ENCODE measurements at regions not wholly inside any gene's neighbourhood (a gene's known extent, or its start where the extent isn't known, plus 50 kb on each side); places are given as distances from the start of the nearest gene placed in this dataset.

DNA sequence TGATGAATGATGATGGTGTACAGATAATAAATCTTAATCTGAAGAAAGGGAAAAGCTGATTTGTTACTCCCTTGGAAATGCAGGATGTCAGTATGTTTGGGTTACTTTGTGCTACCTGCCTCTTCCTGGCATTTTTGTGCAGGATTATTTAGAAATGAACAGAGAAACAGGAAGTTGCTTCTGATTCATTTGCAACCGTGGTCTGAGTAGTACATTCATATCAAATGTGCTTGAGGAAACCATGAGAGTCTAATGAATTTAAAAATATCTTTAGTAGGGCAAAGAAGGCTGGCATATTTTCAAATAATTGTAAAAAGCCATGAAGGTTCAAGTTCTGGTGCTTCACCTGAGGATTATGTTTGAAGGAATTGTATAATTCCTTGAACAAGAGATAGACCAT, 391.6 kb downstream of the TMEM161B start:
- H3K4me1 ChIP-seq (ENCODE audit: insufficient read depth, low read length, poor library complexity, severe bottlenecking), result no peaks in the 10 kb centered on the region
- no peaks in the 10 kb centered on the region for H3K36me3 ChIP-seq (ENCODE audit: insufficient read depth, low read length, poor library complexity, severe bottlenecking)
- TF ChIP-seq, protein P1, sequence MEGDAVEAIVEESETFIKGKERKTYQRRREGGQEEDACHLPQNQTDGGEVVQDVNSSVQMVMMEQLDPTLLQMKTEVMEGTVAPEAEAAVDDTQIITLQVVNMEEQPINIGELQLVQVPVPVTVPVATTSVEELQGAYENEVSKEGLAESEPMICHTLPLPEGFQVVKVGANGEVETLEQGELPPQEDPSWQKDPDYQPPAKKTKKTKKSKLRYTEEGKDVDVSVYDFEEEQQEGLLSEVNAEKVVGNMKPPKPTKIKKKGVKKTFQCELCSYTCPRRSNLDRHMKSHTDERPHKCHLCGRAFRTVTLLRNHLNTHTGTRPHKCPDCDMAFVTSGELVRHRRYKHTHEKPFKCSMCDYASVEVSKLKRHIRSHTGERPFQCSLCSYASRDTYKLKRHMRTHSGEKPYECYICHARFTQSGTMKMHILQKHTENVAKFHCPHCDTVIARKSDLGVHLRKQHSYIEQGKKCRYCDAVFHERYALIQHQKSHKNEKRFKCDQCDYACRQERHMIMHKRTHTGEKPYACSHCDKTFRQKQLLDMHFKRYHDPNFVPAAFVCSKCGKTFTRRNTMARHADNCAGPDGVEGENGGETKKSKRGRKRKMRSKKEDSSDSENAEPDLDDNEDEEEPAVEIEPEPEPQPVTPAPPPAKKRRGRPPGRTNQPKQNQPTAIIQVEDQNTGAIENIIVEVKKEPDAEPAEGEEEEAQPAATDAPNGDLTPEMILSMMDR (conservative IDR thresholded peaks at IDR 0.05; ENCODE audit: low read depth, low read length), result no peak
- no peak for TF ChIP-seq EZH2 (IDR thresholded peaks at IDR 0.05; ENCODE audit: borderline replicate concordance, low read depth, low read length, poor library complexity, severe bottlenecking)
- BruUV-seq (replicated peaks), result no TSS peak
- CTCF ChIA-PET, result no interaction called here
- H3K9me3 ChIP-seq (ENCODE audit: low read depth, low read length, poor library complexity, severe bottlenecking), result no peaks in the 10 kb centered on the region
- no peak overlapping the region for H3K27ac ChIP-seq (ENCODE audit: low read depth, low read length, poor library complexity, severe bottlenecking)
- POLR2A ChIA-PET (ENCODE audit: low non-redundant PET), result no interaction called here
- intact Hi-C loops (cut with micrococcal nuclease; ENCODE audit: unreplicated experiment), result no loop called here
- H3K4me3 ChIP-seq (ENCODE audit: low read depth, low read length, poor library complexity, severe bottlenecking), result no peak overlapping the region
- DNase-seq (ENCODE audit: low spot score), result no peak
- H3K27me3 ChIP-seq (replicated peaks; ENCODE audit: insufficient read depth, low read depth, low read length, poor library complexity), result no peaks in the 10 kb centered on the region

DNA sequence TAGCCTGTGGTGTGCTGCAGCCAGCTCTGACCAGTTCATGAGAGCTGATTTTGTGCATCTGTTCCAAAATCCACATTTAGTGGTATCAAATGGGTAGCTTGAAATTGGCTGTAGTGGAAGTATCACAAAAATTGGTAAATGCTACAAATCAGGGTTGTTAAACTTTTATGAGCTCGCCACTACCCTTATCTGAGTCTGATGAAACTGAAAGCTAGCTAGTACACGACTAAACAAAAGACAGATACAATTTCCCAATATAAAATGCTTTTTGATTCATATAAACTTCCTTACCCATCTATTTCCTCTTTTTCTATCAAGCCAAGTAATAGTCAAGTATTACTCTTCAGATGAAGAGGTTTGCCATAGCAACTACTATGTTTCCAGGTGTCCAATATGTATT, 392.0 kb downstream of the TMEM161B start:
- ChIA-PET CTCF (no interaction called here), POLR2A (ENCODE audit: low non-redundant PET) (no interaction called here)
- H3K4me1 ChIP-seq (ENCODE audit: insufficient read depth, low read length, poor library complexity, severe bottlenecking), result no peaks in the 10 kb centered on the region
- no peaks in the 10 kb centered on the region for H3K36me3 ChIP-seq (ENCODE audit: insufficient read depth, low read length, poor library complexity, severe bottlenecking)
- H3K9me3 ChIP-seq (ENCODE audit: low read depth, low read length, poor library complexity, severe bottlenecking), result no peaks in the 10 kb centered on the region
- intact Hi-C loops (cut with micrococcal nuclease; ENCODE audit: unreplicated experiment), result no loop called here
- TF ChIP-seq, protein P1 (conservative IDR thresholded peaks at IDR 0.05; ENCODE audit: low read depth, low read length), result no peak
- no peak for TF ChIP-seq EZH2 (IDR thresholded peaks at IDR 0.05; ENCODE audit: borderline replicate concordance, low read depth, low read length, poor library complexity, severe bottlenecking)
- no peak for DNase-seq (ENCODE audit: low spot score)
- H3K27me3 ChIP-seq (replicated peaks; ENCODE audit: insufficient read depth, low read depth, low read length, poor library complexity), result peaks cover under 1% of the 10 kb centered on the region
- no TSS peak for BruUV-seq (replicated peaks)
- H3K4me3 ChIP-seq (ENCODE audit: low read depth, low read length, poor library complexity, severe bottlenecking), result no peak overlapping the region
- H3K27ac ChIP-seq (ENCODE audit: low read depth, low read length, poor library complexity, severe bottlenecking), result no peak overlapping the region

DNA sequence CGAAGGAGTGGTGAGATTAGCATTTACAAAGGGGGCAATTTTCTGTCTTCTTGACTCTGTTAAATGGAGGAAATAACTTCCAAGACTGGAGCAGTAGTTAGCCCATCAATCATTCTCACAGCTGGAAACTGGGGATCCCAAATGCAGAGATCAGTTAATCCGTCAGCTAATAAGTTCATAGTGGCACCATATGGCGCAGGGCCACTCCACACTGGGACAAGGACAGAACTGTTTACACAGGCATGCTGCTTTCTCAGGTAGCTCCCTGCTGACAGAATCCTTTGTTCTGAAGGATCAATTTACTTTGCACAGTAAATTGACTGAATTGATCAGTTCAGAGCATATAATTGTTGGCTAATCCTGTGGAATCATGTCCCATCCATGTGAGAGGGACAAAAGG, 395.7 kb downstream of the TMEM161B start:
- ChIA-PET POLR2A (ENCODE audit: low non-redundant PET) (no interaction called here), CTCF (no interaction called here)
- intact Hi-C loops (cut with micrococcal nuclease; ENCODE audit: unreplicated experiment), result no loop called here
- Histone ChIP-seq H3K27me3 (replicated peaks; ENCODE audit: insufficient read depth, low read depth, low read length, poor library complexity) (peaks cover 21% of the 10 kb centered on the region), H3K4me3 (ENCODE audit: low read depth, low read length, poor library complexity, severe bottlenecking) (no peak overlapping the region), H3K4me1 (ENCODE audit: insufficient read depth, low read length, poor library complexity, severe bottlenecking) (no peaks in the 10 kb centered on the region), H3K9me3 (ENCODE audit: low read depth, low read length, poor library complexity, severe bottlenecking) (no peaks in the 10 kb centered on the region), H3K36me3 (ENCODE audit: insufficient read depth, low read length, poor library complexity, severe bottlenecking) (no peaks in the 10 kb centered on the region), H3K27ac (ENCODE audit: low read depth, low read length, poor library complexity, severe bottlenecking) (no peak overlapping the region)
- BruUV-seq (replicated peaks), result no TSS peak
- DNase-seq (ENCODE audit: low spot score), result peak; percentile 63
- no peak for TF ChIP-seq EZH2 (IDR thresholded peaks at IDR 0.05; ENCODE audit: borderline replicate concordance, low read depth, low read length, poor library complexity, severe bottlenecking)
- TF ChIP-seq, protein P1 (conservative IDR thresholded peaks at IDR 0.05; ENCODE audit: low read depth, low read length), result no peak

Data from A673 (cell line).